Naive thymus-derived CD8-positive, alpha-beta T cell (primary cell): ENCODE measurements at regions not wholly inside any gene's neighbourhood (a gene's known extent, or its start where the extent isn't known, plus 50 kb on each side); places are given as distances from the start of the nearest gene placed in this dataset.
"Not testable (repeated sequence)": the region's sequence is repeated elsewhere in the genome, so short reads cannot be mapped to it uniquely, and the experiment has no call there.

Source experiments
- ATAC-seq, 2 donors: fragments of 150-1000 bp; cut with Tn5 transposase in 1 of 2; sonication (Bioruptor Pico), chemical (Tn5 transposase) in 1 of 2; 1 replicate in 1 of 2; 2 replicates in 1 of 2; pipeline ENCODE4 v1.10.0; 2021; ENCODE audit warnings: mild to moderate bottlenecking in 2 of 2, moderate library complexity in 2 of 2
- POLR2A ChIA-PET: fragments of 350-600 bp; sonication (Branson Sonifier 250); formaldehyde crosslinking; loops from one replicate; lab custom pipeline; 2021; ENCODE audit warnings: antibody characterized with exemption; lab: Charles Lee
- DNase-seq, 10 donors: peaks; one replicate each; pipeline versions ENCODE4 v3.0.0 to v3.0.0-alpha.2; 2020 to 2022
- H3K27ac Mint-ChIP-seq, 10 donors: one replicate each; pipeline ENCODE4 v1.8.0; 2020 to 2022; ENCODE audit warnings: mild to moderate bottlenecking in 10 of 10, mixed read lengths in 10 of 10, moderate library complexity in 4 of 10, inconsistent platforms in 1 of 10
- H3K27me3 Mint-ChIP-seq, 5 donors: one replicate each; pipeline ENCODE4 v1.8.0; 2021 to 2022; ENCODE audit warnings: mixed read lengths in 5 of 5
- H3K36me3 Mint-ChIP-seq, 3 donors: one replicate each; pipeline ENCODE4 v1.8.0; 2020 to 2022; ENCODE audit warnings: mixed read lengths in 3 of 3, mild to moderate bottlenecking in 2 of 3, inconsistent platforms in 1 of 3
- H3K4me1 Mint-ChIP-seq, 4 donors: one replicate each; pipeline ENCODE4 v1.8.0; 2021 to 2022; ENCODE audit warnings: mixed read lengths in 4 of 4
- H3K4me3 Mint-ChIP-seq, 10 donors: one replicate each; pipeline ENCODE4 v1.8.0; 2020 to 2022; ENCODE audit warnings: mild to moderate bottlenecking in 10 of 10, mixed read lengths in 10 of 10, moderate library complexity in 6 of 10, inconsistent platforms in 1 of 10
- H3K9me3 Mint-ChIP-seq, 9 donors: one replicate each; pipeline ENCODE4 v1.8.0; 2020 to 2022; ENCODE audit warnings: mixed read lengths in 9 of 9, mild to moderate bottlenecking in 3 of 9, inconsistent platforms in 1 of 9, moderate library complexity in 1 of 9

DNA sequence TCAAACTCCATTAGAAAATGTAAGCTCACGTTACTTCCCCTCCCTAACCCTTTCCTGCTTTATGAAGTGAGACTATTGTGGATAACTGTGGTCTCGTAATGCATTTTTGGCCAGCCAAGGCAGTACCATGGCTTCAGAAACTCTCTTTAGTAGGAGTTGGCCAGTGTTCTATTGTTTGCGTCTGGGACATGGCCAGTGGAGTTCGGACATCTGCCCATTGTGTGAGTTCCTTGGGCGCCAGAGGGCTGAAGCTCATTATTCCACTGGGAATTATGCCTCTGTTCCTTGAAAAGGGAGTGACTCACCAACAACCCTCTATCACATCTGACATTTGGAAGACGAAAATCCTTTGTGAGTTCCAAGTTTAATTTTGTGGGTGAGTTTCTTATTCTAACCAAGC is 319.5 kb upstream of the SOX9 start:
- Mint-ChIP-seq H3K27ac (no peak overlapping the region), H3K4me3 (no peak overlapping the region), H3K9me3 (peaks cover 0 to 21% (median 6%) of the 10 kb centered on the region in 9 donors), H3K27me3 (peaks cover 0 to 3% (median 0%) of the 10 kb centered on the region in 5 donors), H3K4me1 (no peaks in the 10 kb centered on the region), H3K36me3 (no peaks in the 10 kb centered on the region)
- DNase-seq (no peak), ATAC-seq (no peak)
- POLR2A ChIA-PET, result no interaction called here

DNA sequence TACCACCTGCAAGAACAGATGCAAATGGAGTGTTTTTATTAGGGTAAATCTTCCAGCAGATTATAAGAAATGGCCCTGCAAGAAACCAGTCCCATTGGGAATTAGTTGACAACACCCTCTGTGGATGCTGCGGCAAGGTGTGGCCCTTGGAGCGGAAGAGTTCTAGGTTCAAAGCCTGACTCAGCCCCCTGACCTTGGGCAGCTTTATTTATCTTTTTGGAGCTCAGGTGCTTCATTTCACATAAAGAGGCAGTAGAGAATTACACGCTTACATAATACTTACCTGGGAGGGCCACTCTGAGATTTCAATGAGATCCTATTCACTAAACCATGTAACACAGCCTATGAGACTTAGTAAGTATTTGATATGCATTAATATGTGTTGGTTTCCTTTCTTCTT is 318.2 kb upstream of the SOX9 start:
- Mint-ChIP-seq H3K36me3 (no peaks in the 10 kb centered on the region), H3K4me1 (no peaks in the 10 kb centered on the region)
- POLR2A ChIA-PET, result no interaction called here

DNA sequence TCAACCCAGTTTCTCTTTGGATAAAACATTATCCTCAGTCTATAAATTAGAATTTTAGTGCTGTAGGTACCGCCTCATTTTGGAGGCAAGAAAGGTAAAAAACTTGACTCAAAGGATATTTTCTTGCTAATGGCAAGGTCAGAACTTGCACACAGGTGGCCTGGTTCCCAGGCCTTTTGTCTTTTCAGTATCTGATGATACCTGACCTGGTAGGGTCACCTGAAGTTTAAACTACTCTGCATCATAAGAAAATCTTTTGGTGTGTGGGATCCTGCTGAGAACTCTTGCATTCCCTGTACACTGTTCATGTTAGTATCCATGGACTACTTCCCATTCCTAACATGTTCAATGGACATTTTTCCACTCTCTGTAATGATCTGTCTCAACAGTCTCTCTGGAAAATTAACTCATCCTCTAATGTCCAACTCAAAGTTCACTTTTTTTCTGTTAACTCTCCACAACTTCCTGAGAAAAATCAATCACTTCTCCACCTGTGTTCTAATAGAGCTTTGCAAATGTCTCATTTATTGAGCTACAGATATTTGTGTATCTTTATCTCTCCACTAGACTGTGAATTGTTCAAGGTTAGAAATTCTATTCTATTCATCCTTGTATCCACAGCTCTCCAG is 317.1 kb upstream of the SOX9 start:
- H3K27ac Mint-ChIP-seq, result no peak overlapping the region
- H3K9me3 Mint-ChIP-seq, result peaks cover 0 to 22% (median under 1%) of the 10 kb centered on the region in 9 donors
- no peak overlapping the region for H3K4me3 Mint-ChIP-seq
- peaks cover 0 to 11% (median 3%) of the 10 kb centered on the region in 5 donors for H3K27me3 Mint-ChIP-seq
- DNase-seq (no peak), ATAC-seq (no peak)
- H3K4me1 Mint-ChIP-seq, result no peaks in the 10 kb centered on the region
- POLR2A ChIA-PET, result no interaction called here
- no peaks in the 10 kb centered on the region for H3K36me3 Mint-ChIP-seq

More for the DNA sequence above, 318.2 kb upstream of the SOX9 start:
- no peak overlapping the region for H3K4me3 Mint-ChIP-seq
- peaks cover 0 to 21% (median 4%) of the 10 kb centered on the region in 9 donors for H3K9me3 Mint-ChIP-seq
- no peak overlapping the region for H3K27ac Mint-ChIP-seq
- H3K27me3 Mint-ChIP-seq, result peaks cover 0 to 7% (median 3%) of the 10 kb centered on the region in 5 donors
- no peak for ATAC-seq
- DNase-seq, result no peak

GRCh38 chr17:71809537-71809936 is 311.3 kb upstream of the SOX9 start:
- Mint-ChIP-seq H3K4me3 (no peak overlapping the region), H3K9me3 (peaks cover 0 to 22% (median 2%) of the 10 kb centered on the region in 9 donors), H3K36me3 (no peaks in the 10 kb centered on the region), H3K4me1 (no peaks in the 10 kb centered on the region), H3K27ac (no peak overlapping the region), H3K27me3 (peaks cover 0 to 11% (median 3%) of the 10 kb centered on the region in 5 donors)
- POLR2A ChIA-PET, result no interaction called here
- DNase-seq (no peak), ATAC-seq (no peak)

GRCh38 chr17:71813861-71814260 is 307.0 kb upstream of the SOX9 start:
- H3K36me3 Mint-ChIP-seq, H3K27ac Mint-ChIP-seq, ATAC-seq, POLR2A ChIA-PET, H3K27me3 Mint-ChIP-seq, DNase-seq, H3K4me1 Mint-ChIP-seq, H3K4me3 Mint-ChIP-seq: not testable (repeated sequence)
- H3K9me3 Mint-ChIP-seq, result peaks cover 0 to 14% (median 4%) of the 10 kb centered on the region in 9 donors

GRCh38 chr17:71821511-71821910 is 299.3 kb upstream of the SOX9 start:
- ATAC-seq, result no peak
- no peaks in the 10 kb centered on the region for H3K4me1 Mint-ChIP-seq

GRCh38 chr17:71824671-71825070 is 296.1 kb upstream of the SOX9 start:
- H3K27me3 Mint-ChIP-seq, result peaks cover 0 to 5% (median under 1%) of the 10 kb centered on the region in 5 donors

More at GRCh38 chr17:71821511-71821910, 299.3 kb upstream of the SOX9 start:
- no peak overlapping the region for H3K27ac Mint-ChIP-seq
- H3K4me3 Mint-ChIP-seq, result no peak overlapping the region
- no peaks in the 10 kb centered on the region for H3K36me3 Mint-ChIP-seq
- peaks cover 0 to 7% (median 2%) of the 10 kb centered on the region in 9 donors for H3K9me3 Mint-ChIP-seq
- POLR2A ChIA-PET, result no interaction called here
- DNase-seq, result no peak
- peaks cover 0 to 4% (median 0%) of the 10 kb centered on the region in 5 donors for H3K27me3 Mint-ChIP-seq

DNA sequence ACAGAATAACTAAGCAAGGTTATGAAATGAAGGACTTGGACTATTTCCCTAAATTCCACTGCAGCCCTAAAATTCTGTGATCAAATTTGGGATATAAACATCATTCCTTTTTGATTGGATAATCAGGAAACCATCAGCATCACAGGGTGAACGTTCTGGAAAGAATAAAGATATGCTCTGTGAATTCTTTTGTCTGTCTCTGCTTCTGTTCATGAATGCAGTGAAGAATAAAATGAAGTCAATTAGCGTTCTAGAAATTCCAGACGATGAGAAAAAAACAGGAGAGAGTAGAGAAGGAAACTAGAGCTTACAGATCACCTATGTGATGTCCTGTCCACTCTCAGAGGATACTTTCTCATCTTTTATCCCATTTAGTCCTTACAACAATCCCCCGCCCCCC is 295.1 kb upstream of the SOX9 start:
- Mint-ChIP-seq H3K4me1 (no peaks in the 10 kb centered on the region), H3K9me3 (peaks cover 0 to 4% (median 0%) of the 10 kb centered on the region in 9 donors), H3K27ac (no peak overlapping the region), H3K27me3 (peaks cover under 1 to 14% (median 1%) of the 10 kb centered on the region in 5 donors), H3K36me3 (no peaks in the 10 kb centered on the region), H3K4me3 (no peak overlapping the region)
- POLR2A ChIA-PET, result interaction anchor here (0.7 kb wide), 1 partner anchor 11 kb away, joined by 3 read pairs; no protein-coding TSS in a partner anchor
- no peak for ATAC-seq
- DNase-seq, result no peak

More at GRCh38 chr17:71824671-71825070, 296.1 kb upstream of the SOX9 start:
- POLR2A ChIA-PET, result no interaction called here
- Mint-ChIP-seq H3K27ac (no peak overlapping the region), H3K9me3 (peaks cover 0 to 4% (median 0%) of the 10 kb centered on the region in 9 donors), H3K4me3 (no peak overlapping the region), H3K4me1 (no peaks in the 10 kb centered on the region), H3K36me3 (no peaks in the 10 kb centered on the region)
- DNase-seq (no peak), ATAC-seq (no peak)

DNA sequence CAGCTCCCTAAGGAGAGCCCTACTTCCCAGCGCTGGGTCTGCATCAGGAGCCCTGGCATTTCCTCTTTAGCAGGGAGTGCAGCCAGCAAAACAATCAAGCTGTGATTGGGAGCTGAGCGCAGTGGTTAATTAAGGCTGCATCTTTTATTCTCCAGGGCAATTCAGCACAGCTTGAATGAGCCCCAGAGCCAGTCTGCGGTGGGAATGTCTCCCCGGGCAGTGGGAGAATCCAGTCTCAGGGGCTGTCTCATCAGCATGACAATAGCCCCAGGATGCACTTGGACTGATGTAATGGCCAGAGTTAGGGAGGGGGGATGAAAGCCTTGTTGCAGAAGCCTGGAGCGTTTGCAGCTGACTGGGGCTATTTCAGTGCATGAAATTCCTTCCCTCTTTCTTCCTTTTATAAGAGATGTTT is 292.6 kb upstream of the SOX9 start:
- no peak overlapping the region for H3K27ac Mint-ChIP-seq
- POLR2A ChIA-PET, result no interaction called here
- no peaks in the 10 kb centered on the region for H3K36me3 Mint-ChIP-seq
- H3K9me3 Mint-ChIP-seq, result peaks cover 0 to 4% (median 0%) of the 10 kb centered on the region in 9 donors
- no peaks in the 10 kb centered on the region for H3K4me1 Mint-ChIP-seq
- H3K4me3 Mint-ChIP-seq, result no peak overlapping the region
- H3K27me3 Mint-ChIP-seq, result peaks cover 2 to 18% (median 5%) of the 10 kb centered on the region in 5 donors
- no peak for ATAC-seq
- no peak for DNase-seq

DNA sequence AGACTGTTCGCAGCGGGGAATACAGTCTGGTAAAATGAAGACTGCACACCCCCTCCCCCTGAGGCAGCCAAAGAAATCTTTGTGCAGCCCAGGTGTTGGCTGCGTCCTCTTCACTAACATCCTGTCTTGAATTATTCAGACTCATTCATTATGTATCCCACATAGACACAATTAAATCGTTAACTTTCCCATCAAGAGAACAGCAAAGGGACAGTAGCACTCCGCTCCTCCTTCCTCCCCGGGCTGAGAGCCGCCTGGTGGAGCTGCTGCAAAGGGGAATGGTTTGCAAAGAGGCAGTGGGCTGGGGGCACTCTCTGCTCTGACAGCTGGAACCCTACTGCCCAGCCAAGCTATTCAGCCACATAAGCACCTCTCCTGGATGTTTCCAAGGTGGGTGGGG is 290.0 kb upstream of the SOX9 start:
- POLR2A ChIA-PET, result no interaction called here
- Mint-ChIP-seq H3K4me1 (no peaks in the 10 kb centered on the region), H3K36me3 (no peaks in the 10 kb centered on the region), H3K27ac (no peak overlapping the region), H3K27me3 (peaks cover 2 to 18% (median 5%) of the 10 kb centered on the region in 5 donors), H3K9me3 (peaks cover 0 to 4% (median 0%) of the 10 kb centered on the region in 9 donors), H3K4me3 (no peak overlapping the region)
- DNase-seq (no peak), ATAC-seq (no peak)

DNA sequence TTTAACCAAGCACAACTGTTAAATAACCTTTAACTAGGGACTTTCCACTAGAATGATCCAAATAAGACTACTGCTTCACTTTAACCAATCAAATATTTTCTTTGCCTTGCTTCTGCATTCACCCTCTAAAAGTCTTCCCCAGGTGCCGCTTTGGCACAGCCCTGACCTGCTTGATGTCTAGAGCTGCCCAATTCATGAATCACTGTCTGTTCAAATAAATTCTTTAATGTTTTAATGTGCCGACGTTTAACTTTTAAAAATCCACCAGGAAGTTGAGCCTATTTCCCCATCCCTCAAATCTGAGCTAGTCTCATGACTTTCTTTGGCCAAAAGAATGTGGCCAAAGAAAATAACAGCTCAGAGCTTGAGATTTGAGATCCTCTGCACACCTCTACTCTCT is 277.8 kb upstream of the SOX9 start:
- no peaks in the 10 kb centered on the region for H3K4me1 Mint-ChIP-seq

GRCh38 chr17:71845337-71845736 is 275.5 kb upstream of the SOX9 start:
- POLR2A ChIA-PET, result no interaction called here
- no peak for ATAC-seq
- no peak overlapping the region for H3K27ac Mint-ChIP-seq
- DNase-seq, result no peak
- peaks cover 3 to 22% (median 10%) of the 10 kb centered on the region in 9 donors for H3K9me3 Mint-ChIP-seq
- no peak overlapping the region for H3K4me3 Mint-ChIP-seq
- peaks cover 0 to 7% (median 0%) of the 10 kb centered on the region in 3 donors for H3K36me3 Mint-ChIP-seq
- H3K4me1 Mint-ChIP-seq, result no peaks in the 10 kb centered on the region
- H3K27me3 Mint-ChIP-seq, result no peaks in the 10 kb centered on the region

More for the DNA sequence above, 277.8 kb upstream of the SOX9 start:
- DNase-seq (no peak), ATAC-seq (no peak)
- Mint-ChIP-seq H3K9me3 (peaks cover 3 to 22% (median 10%) of the 10 kb centered on the region in 9 donors), H3K27me3 (no peaks in the 10 kb centered on the region), H3K36me3 (peaks cover 0 to 7% (median 0%) of the 10 kb centered on the region in 3 donors), H3K4me3 (no peak overlapping the region), H3K27ac (no peak overlapping the region)
- POLR2A ChIA-PET, result no interaction called here

DNA sequence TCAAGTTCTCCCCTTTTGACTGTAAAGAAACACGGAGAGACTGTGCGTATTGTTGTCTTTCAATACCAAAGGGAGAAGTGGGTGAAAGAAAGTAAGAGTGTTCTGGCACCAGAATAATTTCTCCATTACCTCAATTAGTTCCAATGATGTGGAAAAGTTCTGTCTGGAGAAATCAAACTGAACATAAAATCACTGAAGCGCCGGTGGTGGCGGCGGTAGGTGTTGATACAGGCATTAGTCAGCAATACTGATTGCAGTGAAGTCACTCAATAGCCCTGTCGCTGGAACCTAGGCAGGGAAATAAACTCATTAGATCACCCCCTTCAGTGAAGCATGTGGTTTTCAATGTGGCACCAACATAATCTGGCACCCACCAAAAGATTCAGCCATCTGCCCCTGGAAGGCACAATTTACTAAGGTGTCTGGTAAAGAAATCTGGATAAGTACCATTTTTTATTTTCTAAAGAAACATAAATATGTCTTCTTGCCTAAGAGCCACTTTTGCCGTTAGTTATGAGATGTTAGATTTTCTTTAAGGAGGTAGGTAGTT is 274.2 kb upstream of the SOX9 start:
- no peak for DNase-seq
- Mint-ChIP-seq H3K4me1 (no peaks in the 10 kb centered on the region), H3K4me3 (no peak overlapping the region), H3K36me3 (peaks cover 0 to 7% (median 0%) of the 10 kb centered on the region in 3 donors), H3K9me3 (peaks cover 3 to 22% (median 9%) of the 10 kb centered on the region in 9 donors), H3K27ac (no peak overlapping the region), H3K27me3 (no peaks in the 10 kb centered on the region)
- POLR2A ChIA-PET, result no interaction called here
- no peak for ATAC-seq
